ENCODE measurements at regions not wholly inside any gene's neighbourhood (a gene's known extent, or its start where the extent isn't known, plus 50 kb on each side); places are given as distances from the start of the nearest gene placed in this dataset.

GRCh38 chr2:143893371-143893770 is 626.5 kb downstream of the ZEB2 start:
- Histone ChIP-seq H3K9ac (ENCODE audit: extremely low read depth, insufficient read length, low read length) (no peak overlapping the region), H3K14ac (ENCODE audit: insufficient read depth, low read length) (no peak overlapping the region), H4K20me1 (ENCODE audit: control insufficient read depth, insufficient read depth, insufficient read length) (no peaks in the 10 kb centered on the region), H2AFZ (ENCODE audit: low read length) (no peak overlapping the region), H3K18ac (ENCODE audit: insufficient read length, low read depth, low read length) (no peak overlapping the region), H3K27me3 (ENCODE audit: insufficient read depth, low read length) (no peaks in the 10 kb centered on the region; the same call in 1 of the 2 replicates), H2BK120ac (ENCODE audit: low read depth, low read length, poor library complexity, severe bottlenecking) (no peak overlapping the region), H3K56ac (ENCODE audit: insufficient read length, low read depth, low read length) (no peak overlapping the region), H3T11ph (ENCODE audit: low read length) (no peak overlapping the region), H4K91ac (ENCODE audit: insufficient read length, low read depth, low read length) (no peak overlapping the region), H3K4ac (ENCODE audit: low read depth, low read length) (no peak overlapping the region), H4K5ac (ENCODE audit: insufficient read length, low read depth, low read length) (no peak overlapping the region), H3K4me2 (ENCODE audit: insufficient read depth, insufficient read length, low read length) (no peak overlapping the region), H2AK5ac (ENCODE audit: insufficient read length, low read length) (no peak overlapping the region), H3K9me3 (ENCODE audit: control insufficient read depth, low read depth, low read length) (no peaks in the 10 kb centered on the region), H3K79me1 (ENCODE audit: insufficient read depth, low read depth, low read length, poor library complexity, severe bottlenecking) (no peaks in the 10 kb centered on the region), H3K27ac (ENCODE audit: insufficient read length, low read depth, low read length) (no peak overlapping the region), H3K23ac (ENCODE audit: insufficient read length, low read depth, low read length) (no peak overlapping the region), H2BK15ac (ENCODE audit: low read depth, low read length) (no peak overlapping the region), H3K79me2 (ENCODE audit: insufficient read depth, low read length) (no peaks in the 10 kb centered on the region), H2BK20ac (ENCODE audit: low read depth, low read length, poor library complexity, severe bottlenecking) (no peak overlapping the region), H3K23me2 (ENCODE audit: insufficient read length, low read depth, low read length, poor library complexity, severe bottlenecking) (no peaks in the 10 kb centered on the region), H2BK5ac (ENCODE audit: insufficient read length, low read length) (no peak overlapping the region), H2BK12ac (ENCODE audit: insufficient read length, low read depth, low read length) (no peak overlapping the region), H4K8ac (replicated peaks; ENCODE audit: insufficient read length, low read depth, low read length) (no peak overlapping the region), H3K4me1 (ENCODE audit: insufficient read depth, low read length) (peaks cover 9% of the 10 kb centered on the region)
- Mint-ChIP-seq H3K27ac (no peak overlapping the region; a peak in 2 of 7 replicates), H3K27me3 (ENCODE audit: low read depth) (peaks cover 50% of the 10 kb centered on the region), H3K4me3 (no peak overlapping the region), H3K36me3 (ENCODE audit: insufficient read depth in 1 of 3, low read depth in 3 of 3) (peaks cover 0 to 5% (median 0%) of the 10 kb centered on the region in 3 experiments; a peak in 2 of 7 replicates), H3K4me1 (peaks cover 55 to 57% of the 10 kb centered on the region in 2 experiments), H3K9me3 (no peaks in the 10 kb centered on the region; a peak in 1 of 5 replicates)
- TF ChIP-seq CTCF (conservative IDR thresholded peaks at IDR 0.05): no peak
- WGBS (ENCODE audit: extremely low coverage, insufficient read length, low lambda C conversion rate): no CpG with 5 or more reads among the region's 3 CpGs
- no peak for DNase-seq

Measured in H9 (cell line).